SK-N-MC (cell line): ENCODE measurements at regions not wholly inside any gene's neighbourhood (a gene's known extent, or its start where the extent isn't known, plus 50 kb on each side); places are given as distances from the start of the nearest gene placed in this dataset.

Experiments used
- EZH2 ChIP-seq: fragments of 200-600 bp; sonication (generic); IDR thresholded peaks from one replicate; pipeline ENCODE4 v1.6.1; 2017; ENCODE audit warnings: antibody characterized with exemption
- POLR2AphosphoS5 ChIP-seq: IDR thresholded peaks from 2 replicates; pipeline ENCODE4 v1.6.1; 2012; ENCODE audit warnings: mild to moderate bottlenecking, low read depth, low read length, borderline replicate concordance

GRCh38 chr19:28633319-28634018, 579.5 kb downstream of the UQCRFS1 start:
- no peak for TF ChIP-seq POLR2AphosphoS5
- no peak for TF ChIP-seq EZH2
